D721Med (cell line): ENCODE measurements at regions not wholly inside any gene's neighbourhood (a gene's known extent, or its start where the extent isn't known, plus 50 kb on each side); places are given as distances from the start of the nearest gene placed in this dataset.
"Not testable (repeated sequence)": the region's sequence is repeated elsewhere in the genome, so short reads cannot be mapped to it uniquely, and the experiment has no call there.

ENCODE experiments used
- DNase-seq: peaks from one replicate; pipeline ENCODE4 v3.0.0; 2011; ENCODE audit warnings: low spot score; ENCODE audit not compliant: insufficient read length
- FAIRE-seq: peaks from 2 replicates; lab custom pipeline; 2011; peaks lifted over from hg19 to GRCh38; lab: Jason Lieb, UNC
- TF ChIP-seq, protein P1 (sequence below): IDR thresholded peaks from 2 replicates; pipeline ENCODE4 v1.5.1; 2012; ENCODE audit warnings: mild to moderate bottlenecking, control low read depth; ENCODE audit not compliant: insufficient read depth; ENCODE audit errors: missing control alignments

- TF ChIP-seq, protein P1, sequence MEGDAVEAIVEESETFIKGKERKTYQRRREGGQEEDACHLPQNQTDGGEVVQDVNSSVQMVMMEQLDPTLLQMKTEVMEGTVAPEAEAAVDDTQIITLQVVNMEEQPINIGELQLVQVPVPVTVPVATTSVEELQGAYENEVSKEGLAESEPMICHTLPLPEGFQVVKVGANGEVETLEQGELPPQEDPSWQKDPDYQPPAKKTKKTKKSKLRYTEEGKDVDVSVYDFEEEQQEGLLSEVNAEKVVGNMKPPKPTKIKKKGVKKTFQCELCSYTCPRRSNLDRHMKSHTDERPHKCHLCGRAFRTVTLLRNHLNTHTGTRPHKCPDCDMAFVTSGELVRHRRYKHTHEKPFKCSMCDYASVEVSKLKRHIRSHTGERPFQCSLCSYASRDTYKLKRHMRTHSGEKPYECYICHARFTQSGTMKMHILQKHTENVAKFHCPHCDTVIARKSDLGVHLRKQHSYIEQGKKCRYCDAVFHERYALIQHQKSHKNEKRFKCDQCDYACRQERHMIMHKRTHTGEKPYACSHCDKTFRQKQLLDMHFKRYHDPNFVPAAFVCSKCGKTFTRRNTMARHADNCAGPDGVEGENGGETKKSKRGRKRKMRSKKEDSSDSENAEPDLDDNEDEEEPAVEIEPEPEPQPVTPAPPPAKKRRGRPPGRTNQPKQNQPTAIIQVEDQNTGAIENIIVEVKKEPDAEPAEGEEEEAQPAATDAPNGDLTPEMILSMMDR: no peak
- no peak for DNase-seq
- no peak for FAIRE-seq
These were observed 112.0 kb downstream of the SYF2 start for GRCh38 chr1:25120281-25120680.

- FAIRE-seq (no peak), DNase-seq (no peak)
- TF ChIP-seq, protein P1: no peak
These were observed 113.8 kb downstream of the SYF2 start for GRCh38 chr1:25118546-25118945.

GRCh38 chr1:25117233-25117823, 115.0 kb downstream of the SYF2 start:
- DNase-seq (no peak), FAIRE-seq (no peak)
- TF ChIP-seq, protein P1: no peak

DNA sequence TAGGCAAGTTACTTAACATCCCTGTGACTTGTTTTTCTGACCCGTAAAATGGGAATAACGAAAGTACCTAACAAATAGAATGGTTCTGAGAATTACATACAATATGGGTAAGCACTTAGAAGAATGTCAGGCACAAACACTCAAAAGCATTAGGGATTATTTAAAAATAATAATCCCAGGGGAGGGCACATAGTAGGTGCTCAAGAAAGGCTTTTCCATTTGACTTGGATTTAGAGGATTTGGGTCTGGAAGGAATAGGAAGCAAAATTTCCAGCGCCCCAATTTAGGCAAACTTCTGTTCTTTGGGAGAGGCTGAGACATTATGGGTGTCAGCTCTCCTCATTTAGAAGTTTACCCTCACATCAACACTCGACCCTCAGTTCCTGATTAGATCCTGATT, 115.5 kb downstream of the SYF2 start:
- DNase-seq (no peak), FAIRE-seq (no peak)
- TF ChIP-seq, protein P1: no peak

- FAIRE-seq, DNase-seq: not testable (repeated sequence)
These were observed 116.2 kb downstream of the SYF2 start for GRCh38 chr1:25116117-25116516.

GRCh38 chr1:25113731-25114130, 118.6 kb downstream of the SYF2 start:
- no peak for FAIRE-seq
- TF ChIP-seq, protein P1: no peak
- no peak for DNase-seq

- no peak for FAIRE-seq
- TF ChIP-seq, protein P1: no peak
- no peak for DNase-seq
These were observed 119.2 kb downstream of the SYF2 start for GRCh38 chr1:25113086-25113485.

GRCh38 chr1:25112400-25112799, 119.9 kb downstream of the SYF2 start:
- TF ChIP-seq, protein P1: no peak
- FAIRE-seq (no peak), DNase-seq (no peak)
